D721Med (cell line): ENCODE measurements at regions not wholly inside any gene's neighbourhood (a gene's known extent, or its start where the extent isn't known, plus 50 kb on each side); places are given as distances from the start of the nearest gene placed in this dataset.

Experiments
- DNase-seq: peaks from one replicate; pipeline ENCODE4 v3.0.0; 2011; ENCODE audit warnings: low spot score; ENCODE audit not compliant: insufficient read length
- FAIRE-seq: peaks from 2 replicates; lab custom pipeline; 2011; peaks lifted over from hg19 to GRCh38; lab: Jason Lieb, UNC
- TF ChIP-seq, protein P1 (sequence below): IDR thresholded peaks from 2 replicates; pipeline ENCODE4 v1.5.1; 2012; ENCODE audit warnings: mild to moderate bottlenecking, control low read depth; ENCODE audit not compliant: insufficient read depth; ENCODE audit errors: missing control alignments

DNA sequence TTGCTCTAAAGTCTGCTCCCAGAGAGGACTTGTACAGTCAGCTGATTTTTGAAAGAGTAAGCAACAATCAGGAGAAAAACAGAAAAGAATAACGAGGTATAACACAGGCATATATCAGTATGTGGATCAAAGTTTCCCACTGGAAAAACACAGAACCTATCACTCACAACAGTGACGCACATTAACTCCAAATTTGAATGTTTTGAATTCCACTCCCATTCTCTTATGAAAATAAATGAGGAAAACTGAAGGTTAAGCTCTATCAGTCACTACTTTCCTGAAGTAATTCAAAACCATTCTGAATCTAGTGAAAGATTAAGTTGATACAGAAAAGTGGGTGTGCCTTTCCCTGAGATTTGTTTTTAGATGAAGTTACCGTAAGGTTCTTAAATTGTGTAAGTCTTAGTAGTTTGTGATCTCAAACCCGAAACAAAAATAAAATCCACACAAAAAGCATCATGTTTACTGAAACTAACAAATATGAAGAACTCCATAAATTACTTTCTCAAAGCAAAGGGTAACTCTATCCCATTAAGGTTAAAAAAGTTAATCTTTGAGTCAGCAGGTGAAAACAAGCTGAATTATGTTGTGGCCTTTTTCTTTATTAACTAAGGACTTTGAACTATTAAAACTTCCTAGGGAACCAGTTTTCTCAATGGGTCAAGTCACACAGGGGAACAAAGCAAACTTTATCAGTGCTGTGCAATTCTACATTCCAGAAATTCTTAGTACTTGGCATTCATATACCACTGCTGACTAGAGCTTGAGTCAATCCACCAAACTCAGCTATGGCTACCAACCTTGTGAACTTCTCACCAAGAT lies 115.7 kb downstream of the OGFRL1 start:
- no peak for DNase-seq
- TF ChIP-seq, protein P1, sequence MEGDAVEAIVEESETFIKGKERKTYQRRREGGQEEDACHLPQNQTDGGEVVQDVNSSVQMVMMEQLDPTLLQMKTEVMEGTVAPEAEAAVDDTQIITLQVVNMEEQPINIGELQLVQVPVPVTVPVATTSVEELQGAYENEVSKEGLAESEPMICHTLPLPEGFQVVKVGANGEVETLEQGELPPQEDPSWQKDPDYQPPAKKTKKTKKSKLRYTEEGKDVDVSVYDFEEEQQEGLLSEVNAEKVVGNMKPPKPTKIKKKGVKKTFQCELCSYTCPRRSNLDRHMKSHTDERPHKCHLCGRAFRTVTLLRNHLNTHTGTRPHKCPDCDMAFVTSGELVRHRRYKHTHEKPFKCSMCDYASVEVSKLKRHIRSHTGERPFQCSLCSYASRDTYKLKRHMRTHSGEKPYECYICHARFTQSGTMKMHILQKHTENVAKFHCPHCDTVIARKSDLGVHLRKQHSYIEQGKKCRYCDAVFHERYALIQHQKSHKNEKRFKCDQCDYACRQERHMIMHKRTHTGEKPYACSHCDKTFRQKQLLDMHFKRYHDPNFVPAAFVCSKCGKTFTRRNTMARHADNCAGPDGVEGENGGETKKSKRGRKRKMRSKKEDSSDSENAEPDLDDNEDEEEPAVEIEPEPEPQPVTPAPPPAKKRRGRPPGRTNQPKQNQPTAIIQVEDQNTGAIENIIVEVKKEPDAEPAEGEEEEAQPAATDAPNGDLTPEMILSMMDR = no peak
- FAIRE-seq = no peak

DNA sequence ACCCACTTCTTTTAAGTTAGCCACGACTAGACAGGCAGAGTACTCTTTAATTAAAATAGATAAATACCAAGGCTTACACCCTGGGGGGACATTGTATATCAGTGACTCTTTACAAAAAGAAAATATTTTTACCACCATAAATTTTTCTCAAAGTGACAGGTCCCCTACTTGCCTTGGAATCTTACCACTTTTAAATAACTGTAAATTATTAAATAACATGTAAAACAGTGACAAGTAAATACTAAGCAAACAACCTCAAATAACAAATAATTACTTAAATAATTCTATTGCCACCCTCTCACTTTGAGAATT lies 116.3 kb downstream of the OGFRL1 start:
- DNase-seq (no peak), FAIRE-seq (no peak)
- TF ChIP-seq, protein P1 = no peak

DNA sequence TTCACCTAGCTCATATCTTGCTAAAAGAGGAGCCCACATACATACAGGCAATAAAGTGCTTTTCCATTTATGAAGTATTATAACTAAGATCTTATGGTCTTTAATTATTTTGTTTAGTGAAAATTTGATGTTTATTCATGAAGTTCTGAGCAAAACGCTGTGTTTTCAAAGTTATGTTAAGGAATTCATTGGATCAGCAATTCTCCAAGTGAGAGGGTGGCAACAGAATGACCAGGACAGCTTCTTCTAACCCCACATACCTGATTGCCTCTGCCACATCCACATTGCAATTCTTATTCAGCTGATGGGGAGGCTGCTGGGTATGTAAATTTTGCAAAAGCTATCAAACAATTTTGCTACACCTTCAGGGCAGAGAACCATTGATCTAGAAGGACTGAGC lies 116.8 kb downstream of the OGFRL1 start:
- DNase-seq = no peak
- FAIRE-seq = no peak
- TF ChIP-seq, protein P1 = no peak

DNA sequence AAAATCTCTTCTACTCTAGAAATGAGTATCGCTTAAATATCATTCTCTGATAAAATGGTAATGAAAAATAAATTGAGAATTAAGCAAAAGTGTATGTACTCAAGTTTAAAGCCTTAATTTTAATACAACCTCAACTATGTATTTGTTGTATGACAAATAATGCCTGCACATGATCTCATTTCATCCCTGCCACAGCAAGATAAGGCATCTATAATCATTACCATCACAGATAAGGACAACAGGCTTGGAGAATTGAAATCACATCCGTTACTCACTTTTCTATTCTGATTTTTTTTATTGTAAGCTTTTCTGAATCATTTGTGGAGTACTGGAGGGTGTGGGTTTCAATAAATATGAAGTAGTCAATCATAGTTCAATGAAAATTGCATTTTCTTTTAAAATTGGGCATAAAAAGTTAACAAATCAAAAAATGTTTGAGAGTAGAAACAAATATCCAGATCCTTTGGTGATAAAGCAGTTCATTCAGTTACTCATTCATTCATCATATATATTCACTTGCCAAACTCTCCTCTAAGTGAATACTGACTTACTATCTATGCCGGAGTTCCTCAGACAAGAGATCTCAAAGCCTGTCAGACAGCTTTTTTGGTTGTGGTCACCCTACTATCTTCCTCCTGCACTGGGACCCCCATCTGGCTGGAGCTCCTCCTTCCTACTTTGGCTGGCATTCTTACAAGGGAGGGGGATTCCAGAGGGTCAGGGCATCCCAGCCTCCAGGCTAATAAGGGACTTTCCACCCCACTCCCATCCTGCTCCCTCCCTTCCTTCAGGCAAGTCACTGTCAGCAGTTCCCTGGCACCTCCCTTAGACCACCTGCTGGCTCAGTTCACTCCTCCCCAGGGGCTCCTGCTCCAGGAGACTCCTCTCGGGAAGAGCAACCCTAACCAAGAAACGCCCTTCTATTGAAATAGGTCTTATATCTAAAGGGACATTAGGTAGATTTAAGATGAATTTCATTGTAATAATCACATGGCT lies 118.6 kb downstream of the OGFRL1 start:
- TF ChIP-seq, protein P1 = no peak
- DNase-seq = no peak
- FAIRE-seq = no peak

DNA sequence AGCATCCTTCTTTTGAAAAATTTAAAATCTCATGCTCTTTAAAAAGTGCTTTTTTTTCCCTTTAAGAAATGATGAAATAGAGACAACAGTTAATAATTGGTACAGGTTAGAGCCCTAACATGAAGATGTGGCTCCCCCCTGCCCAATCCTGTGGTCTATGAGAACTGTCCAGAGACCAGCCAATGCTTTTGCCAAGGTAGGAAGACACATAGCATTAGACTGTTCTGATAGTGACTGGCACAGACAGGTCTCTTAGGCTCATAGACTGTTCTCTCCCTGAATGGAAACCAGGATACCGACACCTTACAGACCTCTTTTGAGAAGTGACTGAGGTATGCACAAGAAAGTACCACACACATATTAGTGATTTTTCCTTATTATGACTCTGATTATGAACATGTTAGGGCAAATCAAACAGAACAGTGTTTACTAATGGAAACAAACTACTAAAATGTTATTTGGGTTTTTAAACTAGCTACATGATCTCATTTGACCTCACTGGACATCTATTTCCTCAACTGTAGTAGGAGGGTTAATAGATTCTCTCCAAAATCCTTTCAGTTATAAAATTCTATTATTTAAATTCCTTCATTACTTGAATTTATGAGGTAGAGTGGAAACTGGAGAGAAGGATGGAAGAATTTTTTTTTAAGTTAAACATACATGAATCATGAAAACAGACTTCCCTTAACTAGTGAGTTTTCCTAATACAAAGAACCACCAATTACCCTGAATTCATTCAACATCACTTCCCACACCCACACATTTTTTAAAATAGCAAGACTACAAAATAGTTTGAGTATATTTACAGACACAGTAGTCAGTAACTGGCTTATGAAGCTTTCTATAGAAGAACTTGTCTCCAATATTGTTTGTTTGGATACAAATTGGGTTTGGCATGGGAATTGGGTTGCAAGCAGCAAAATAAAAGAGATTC lies 120.4 kb downstream of the OGFRL1 start:
- FAIRE-seq (peak; percentile 29), DNase-seq (no peak)
- TF ChIP-seq, protein P1 = no peak

DNA sequence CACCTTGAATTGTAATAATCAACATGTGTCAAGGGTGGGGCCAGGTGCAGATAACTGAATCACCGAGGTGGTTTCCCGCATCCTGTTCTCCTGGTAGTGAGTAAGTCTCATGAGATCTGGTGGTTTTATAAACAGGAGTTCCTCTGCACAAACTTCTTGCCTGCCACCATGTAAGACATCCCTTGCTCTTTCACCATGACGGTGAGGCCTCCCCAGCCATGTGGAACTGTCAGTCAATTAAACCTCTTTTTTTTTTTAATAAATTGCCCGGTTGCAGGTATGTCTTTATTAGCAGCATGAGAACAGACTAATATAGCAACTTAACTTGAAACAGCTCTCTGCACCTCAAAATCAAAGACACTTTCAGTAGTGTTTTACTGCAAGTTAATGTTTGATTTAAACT lies 121.6 kb downstream of the OGFRL1 start:
- FAIRE-seq (no peak), DNase-seq (no peak)
- TF ChIP-seq, protein P1 = no peak
